Panc1 (cell line): ENCODE measurements at regions not wholly inside any gene's neighbourhood (a gene's known extent, or its start where the extent isn't known, plus 50 kb on each side); places are given as distances from the start of the nearest gene placed in this dataset.

Source experiments
- ATAC-seq: fragments of 200-7000 bp; cut with Tn5 transposase; 2 replicates; pipeline ENCODE4 v1.9.1; 2020; ENCODE audit warnings: mild to moderate bottlenecking, moderate library complexity
- BruUV-seq: library from RNA; stranded (reverse); fragments of 400-500 nt; replicated peaks from 2 replicates; lab custom pipeline; 2021; lab: Mats Ljungman, UMichigan
- CTCF ChIA-PET: fragments of 300-600 bp; sonication (Branson Sonifier 250); formaldehyde crosslinking; loops from one replicate; lab custom pipeline; 2022; ENCODE audit warnings: antibody characterized with exemption; lab: Charles Lee
- POLR2A ChIA-PET: fragments of 300-600 bp; sonication (Branson Sonifier 250); formaldehyde crosslinking; loops from one replicate; lab custom pipeline; 2022; ENCODE audit warnings: antibody characterized with exemption; lab: Charles Lee
- DNase-seq: peaks from one replicate; pipeline ENCODE4 v3.0.0-alpha.2; 2010; ENCODE audit warnings: low read depth, low spot score
- H3K27ac ChIP-seq: 2 replicates; pipeline ENCODE4 v1.5.1; 2011; ENCODE audit warnings: mild to moderate bottlenecking, low read length, inconsistent platforms
- H3K27me3 ChIP-seq: fragments of 200-500 bp; sonication (Bioruptor generic); 2 replicates; pipeline ENCODE4 v1.6.0; 2014; ENCODE audit warnings: low read length, inconsistent platforms; ENCODE audit not compliant: control insufficient read depth, insufficient read depth
- H3K36me3 ChIP-seq: fragments of 200-500 bp; sonication (Bioruptor generic); 2 replicates; pipeline ENCODE4 v1.5.1; 2014; ENCODE audit warnings: inconsistent platforms, mild to moderate bottlenecking, low read length, moderate library complexity; ENCODE audit not compliant: control insufficient read depth, insufficient read depth
- H3K4me1 ChIP-seq: 2 replicates; pipeline ENCODE4 v1.5.1; 2011; ENCODE audit warnings: inconsistent platforms, mild to moderate bottlenecking, low read length, moderate library complexity; ENCODE audit not compliant: control insufficient read depth, insufficient read depth
- H3K4me3 ChIP-seq, 2 experiments: 2 replicates each; pipeline ENCODE4 v1.5.1; 2011 to 2012; ENCODE audit warnings: low read depth in 2 of 2, low read length in 2 of 2, mild to moderate bottlenecking in 2 of 2, inconsistent platforms in 1 of 2, moderate library complexity in 1 of 2
- H3K9me3 ChIP-seq: fragments of 200-500 bp; sonication (Bioruptor generic); 2 replicates; pipeline ENCODE4 v1.5.1; 2014; ENCODE audit warnings: low read depth, mild to moderate bottlenecking, inconsistent platforms, low read length, moderate library complexity; ENCODE audit not compliant: control insufficient read depth, insufficient read depth
- CTCF ChIP-seq: fragments of 450-650 bp; IDR thresholded peaks from 2 replicates; pipeline ENCODE4 v1.5.1; 2017; ENCODE audit warnings: mild to moderate bottlenecking
- POLR2AphosphoS5 ChIP-seq: IDR thresholded peaks from 2 replicates; pipeline ENCODE4 v1.6.1; 2012; ENCODE audit warnings: mild to moderate bottlenecking, low read depth, low read length, moderate library complexity
- REST ChIP-seq, 2 experiments: IDR thresholded peaks; 2 replicates each; pipeline ENCODE4 v1.6.1; 2011 to 2012; ENCODE audit warnings: low read depth in 2 of 2, control low read depth in 1 of 2, low read length in 1 of 2, mild to moderate bottlenecking in 1 of 2, moderate library complexity in 1 of 2; ENCODE audit not compliant: insufficient read depth in 1 of 2
- SIN3A ChIP-seq: IDR thresholded peaks from 2 replicates; pipeline ENCODE4 v1.6.1; 2012; ENCODE audit warnings: low read depth, mild to moderate bottlenecking, low read length, moderate library complexity, borderline replicate concordance; ENCODE audit not compliant: insufficient read depth
- TCF7L2 ChIP-seq: IDR thresholded peaks from 2 replicates; pipeline ENCODE4 v1.6.1; 2011; ENCODE audit warnings: mild to moderate bottlenecking, low read depth, low read length, inconsistent platforms
- in situ Hi-C: cut with HindIII; loops from 2 replicates; pipeline ENCODE4 v1.10.0; 2016; ENCODE audit warnings: low sequenced_read_pairs, low pct_unique_long_range_greater_than_20kb
- intact Hi-C: fragments of 100-400 bp; cut with micrococcal nuclease; formaldehyde crosslinking; loops from one replicate; pipeline ENCODE4 v1.10.0; 2022; ENCODE audit not compliant: unreplicated experiment

GRCh38 chr9:34887841-34888240, 70.2 kb upstream of the PHF24 start:
- ChIA-PET CTCF (interaction anchor here (0.6 kb wide), 1 partner anchor 712 kb away, joined by 3 read pairs; no protein-coding TSS in a partner anchor), POLR2A (interaction anchor here (0.6 kb wide), 1 partner anchor 72 kb away, joined by 3 read pairs; no protein-coding TSS in a partner anchor)
- no TSS peak for BruUV-seq
- no peak overlapping the region for H3K27ac ChIP-seq
- intact Hi-C loops (no loop called here), in situ Hi-C loops (no loop called here)
- no peak for TF ChIP-seq TCF7L2
- TF ChIP-seq SIN3A, result no peak
- H3K9me3 ChIP-seq, result no peaks in the 10 kb centered on the region
- ATAC-seq (no peak), DNase-seq (no peak)
- no peak overlapping the region for H3K4me3 ChIP-seq
- peaks cover 7% of the 10 kb centered on the region for H3K27me3 ChIP-seq
- H3K4me1 ChIP-seq, result no peaks in the 10 kb centered on the region
- no peaks in the 10 kb centered on the region for H3K36me3 ChIP-seq

- ChIA-PET CTCF (no interaction called here), POLR2A (no interaction called here)
- Histone ChIP-seq H3K27ac (no peak overlapping the region), H3K4me3 (no peak overlapping the region), H3K9me3 (no peaks in the 10 kb centered on the region), H3K36me3 (no peaks in the 10 kb centered on the region), H3K27me3 (peaks cover 2% of the 10 kb centered on the region), H3K4me1 (no peaks in the 10 kb centered on the region)
- intact Hi-C loops, result no loop called here
- in situ Hi-C loops, result no loop called here
- ATAC-seq, result no peak; the same call in 1 of the 2 replicates
- no peak for DNase-seq
- TF ChIP-seq REST (IDR thresholded peaks at IDR 0.05; ENCODE audit: insufficient read depth in 1 of 2, low read depth in 2 of 2, low read length in 1 of 2) (no peak), TCF7L2 (no peak), CTCF (no peak), SIN3A (no peak), POLR2AphosphoS5 (no peak)
- BruUV-seq, result no TSS peak
Observed at GRCh38 chr9:34884747-34885189, 73.3 kb upstream of the PHF24 start.

GRCh38 chr9:34876096-34876495, 82.0 kb upstream of the PHF24 start:
- CTCF ChIA-PET, result no interaction called here
- no TSS peak for BruUV-seq
- Histone ChIP-seq H3K4me3 (no peak overlapping the region), H3K27ac (no peak overlapping the region), H3K36me3 (no peaks in the 10 kb centered on the region), H3K27me3 (peaks cover 2% of the 10 kb centered on the region; the same call in 1 of the 2 replicates), H3K4me1 (no peaks in the 10 kb centered on the region), H3K9me3 (no peaks in the 10 kb centered on the region)
- no peak for DNase-seq
- in situ Hi-C loops (no loop called here), intact Hi-C loops (no loop called here)
- no peak for TF ChIP-seq SIN3A
- no peak for TF ChIP-seq REST (IDR thresholded peaks at IDR 0.05; ENCODE audit: insufficient read depth in 1 of 2, low read depth in 2 of 2, low read length in 1 of 2)
- TF ChIP-seq POLR2AphosphoS5, result no peak
- TF ChIP-seq CTCF, result no peak
- no peak for TF ChIP-seq TCF7L2
- no peak for ATAC-seq
- POLR2A ChIA-PET, result interaction anchor here (0.6 kb wide), 1 partner anchor 11 kb away, joined by 3 read pairs; no protein-coding TSS in a partner anchor
